H1 (cell line): ENCODE measurements at regions not wholly inside any gene's neighbourhood (a gene's known extent, or its start where the extent isn't known, plus 50 kb on each side); places are given as distances from the start of the nearest gene placed in this dataset.

ENCODE experiments used
- CTCF ChIA-PET: fragments of 300-600 bp; sonication (Branson Sonifier 250); formaldehyde crosslinking; loops from one replicate; lab custom pipeline; 2021; ENCODE audit not compliant: partially characterized antibody; lab: Charles Lee
- POLR2A ChIA-PET: fragments of 300-600 bp; sonication (Branson Sonifier 250); formaldehyde crosslinking; loops from one replicate; lab custom pipeline; 2021; ENCODE audit warnings: inconsistent platforms; ENCODE audit not compliant: partially characterized antibody; lab: Charles Lee
- DNase-seq, 2 experiments: peaks; one replicate each; pipeline versions ENCODE4 v3.0.0 to v3.0.0-alpha.2; 2010 to 2022; ENCODE audit warnings: low spot score in 2 of 2, low read depth in 1 of 2, mixed read lengths in 1 of 2
- FAIRE-seq: peaks from 2 replicates; lab custom pipeline; 2011; peaks lifted over from hg19 to GRCh38; lab: Jason Lieb, UNC
- H2AFZ ChIP-seq: 2 replicates; pipeline ENCODE4 v1.8.1; 2012; ENCODE audit warnings: low read length, inconsistent platforms
- H2AK5ac ChIP-seq: 2 replicates; pipeline ENCODE4 v1.6.1; 2013; ENCODE audit warnings: low read depth, low read length
- H2BK120ac ChIP-seq: replicated peaks from 2 replicates; pipeline ENCODE3; 2013; ENCODE audit warnings: low read depth, low read length, inconsistent platforms
- H2BK12ac ChIP-seq: 2 replicates; pipeline ENCODE4 v1.6.1; 2013; ENCODE audit warnings: low read depth, low read length
- H2BK15ac ChIP-seq: 2 replicates; pipeline ENCODE4 v1.6.1; 2013; ENCODE audit warnings: low read length
- H2BK20ac ChIP-seq: 2 replicates; pipeline ENCODE4 v1.6.1; 2013; ENCODE audit warnings: low read length
- H2BK5ac ChIP-seq: 2 replicates; pipeline ENCODE4 v1.6.1; 2013; ENCODE audit warnings: low read depth, low read length
- H3K14ac ChIP-seq: 2 replicates; pipeline ENCODE4 v1.6.1; 2013; ENCODE audit warnings: inconsistent platforms; ENCODE audit not compliant: insufficient read length
- H3K18ac ChIP-seq: 2 replicates; pipeline ENCODE4 v1.6.1; 2013; ENCODE audit warnings: low read length; ENCODE audit errors: extremely low read depth
- H3K23ac ChIP-seq: 2 replicates; pipeline ENCODE4 v1.6.1; 2013; ENCODE audit warnings: inconsistent platforms; ENCODE audit not compliant: insufficient read length
- H3K23me2 ChIP-seq: 2 replicates; pipeline ENCODE4 v1.6.1; 2013; ENCODE audit warnings: low read depth, low read length
- H3K27ac ChIP-seq: 2 replicates; pipeline ENCODE4 v1.6.1; 2011; ENCODE audit warnings: low read depth, low read length, inconsistent platforms
- H3K27me3 ChIP-seq, 4 experiments: replicated peaks in 1 of 4; 1 replicate in 1 of 4; 2 replicates in 3 of 4; pipeline versions ENCODE4 v1.6.1 to v1.8.1; 2011 to 2013; ENCODE audit warnings: low read length in 3 of 4, mild to moderate bottlenecking in 3 of 4, inconsistent platforms in 2 of 4, mixed read lengths in 2 of 4, moderate library complexity in 1 of 4; ENCODE audit not compliant: control insufficient read depth in 3 of 4, insufficient read depth in 3 of 4; ENCODE audit errors: extremely low read depth in 1 of 4
- H3K36me3 ChIP-seq, 4 experiments: 2 replicates each; pipeline versions ENCODE4 v1.6.1 to v1.8.1; 2011 to 2013; ENCODE audit warnings: mild to moderate bottlenecking in 4 of 4, low read length in 3 of 4, moderate library complexity in 2 of 4, control low read depth in 1 of 4, inconsistent platforms in 1 of 4; ENCODE audit not compliant: insufficient read depth in 4 of 4, control insufficient read depth in 2 of 4
- H3K4ac ChIP-seq: replicated peaks from 2 replicates; pipeline ENCODE3; 2013; ENCODE audit warnings: low read length, low read depth, mixed read lengths, inconsistent platforms; ENCODE audit not compliant: insufficient read length
- H3K4me1 ChIP-seq, 4 experiments: replicated peaks in 1 of 4; 1 replicate in 1 of 4; 2 replicates in 3 of 4; pipeline versions ENCODE4 v1.6.1 to v1.8.1; 2011 to 2013; ENCODE audit warnings: low read length in 3 of 4, inconsistent platforms in 2 of 4, mixed read lengths in 1 of 4; ENCODE audit not compliant: insufficient read depth in 4 of 4, control insufficient read depth in 3 of 4
- H3K4me2 ChIP-seq, 2 experiments: 2 replicates each; pipeline versions ENCODE4 v1.6.1 to v1.8.1; 2011 to 2013; ENCODE audit warnings: low read depth in 2 of 2, low read length in 2 of 2, control low read depth in 1 of 2, inconsistent platforms in 1 of 2, mild to moderate bottlenecking in 1 of 2; ENCODE audit not compliant: insufficient read depth in 1 of 2
- H3K4me3 ChIP-seq, 4 experiments: fragments of 200-600, 300-600 bp in 1 of 4; sonication (generic), shearing (Covaris generic), sonication (Bioruptor Twin) in 1 of 4; 2 replicates each; pipeline versions ENCODE4 v1.5.1 to v1.8.1; 2011 to 2016; ENCODE audit warnings: low read length in 4 of 4, low read depth in 3 of 4, control low read depth in 2 of 4, inconsistent platforms in 2 of 4, mild to moderate bottlenecking in 2 of 4, mixed read lengths in 1 of 4, moderate library complexity in 1 of 4; ENCODE audit not compliant: insufficient read depth in 2 of 4; ENCODE audit errors: extremely low read depth in 1 of 4
- H3K56ac ChIP-seq: replicated peaks from 2 replicates; pipeline ENCODE3; 2013; ENCODE audit warnings: low read depth, mild to moderate bottlenecking, mixed read lengths, low read length, inconsistent platforms; ENCODE audit not compliant: insufficient read length
- H3K79me1 ChIP-seq: 2 replicates; pipeline ENCODE4 v1.6.1; 2013; ENCODE audit warnings: low read depth, low read length, control low read depth
- H3K79me2 ChIP-seq, 2 experiments: 2 replicates each; pipeline versions ENCODE4 v1.6.1 to v1.8.1; 2012 to 2013; ENCODE audit warnings: low read length in 2 of 2, mild to moderate bottlenecking in 2 of 2, inconsistent platforms in 1 of 2; ENCODE audit not compliant: insufficient read depth in 2 of 2, control insufficient read depth in 1 of 2
- H3K9ac ChIP-seq, 4 experiments: replicated peaks in 1 of 4; 1 replicate in 1 of 4; 2 replicates in 3 of 4; pipeline versions ENCODE4 v1.6.1 to v1.8.1; 2011 to 2013; ENCODE audit warnings: low read depth in 3 of 4, low read length in 3 of 4, control low read depth in 2 of 4, mild to moderate bottlenecking in 2 of 4, moderate library complexity in 2 of 4, inconsistent platforms in 1 of 4; ENCODE audit errors: extremely low read depth in 1 of 4
- H3K9me3 ChIP-seq, 2 experiments: 2 replicates each; pipeline versions ENCODE4 v1.6.1 to v1.8.1; 2012 to 2013; ENCODE audit warnings: mild to moderate bottlenecking in 2 of 2, moderate library complexity in 2 of 2, control low read depth in 1 of 2, inconsistent platforms in 1 of 2, low read depth in 1 of 2, low read length in 1 of 2, mixed read lengths in 1 of 2; ENCODE audit not compliant: insufficient read depth in 2 of 2
- H4K20me1 ChIP-seq, 2 experiments: replicated peaks in 1 of 2; 2 replicates each; pipeline versions ENCODE3 to v1.8.1; 2011 to 2013; ENCODE audit warnings: inconsistent platforms in 2 of 2, low read length in 2 of 2, mild to moderate bottlenecking in 1 of 2; ENCODE audit not compliant: insufficient read depth in 2 of 2, control insufficient read depth in 1 of 2
- H4K5ac ChIP-seq: 2 replicates; pipeline ENCODE4 v1.6.1; 2013; ENCODE audit warnings: low read length, low read depth, mixed read lengths, inconsistent platforms; ENCODE audit not compliant: insufficient read length
- H4K8ac ChIP-seq: 2 replicates; pipeline ENCODE4 v1.8.0; 2013; ENCODE audit warnings: mild to moderate bottlenecking, moderate library complexity, low read length, inconsistent platforms; ENCODE audit not compliant: insufficient read depth; ENCODE audit errors: extremely low read depth
- H4K91ac ChIP-seq: replicated peaks from 2 replicates; pipeline ENCODE3; 2013; ENCODE audit warnings: low read length, mixed read lengths, inconsistent platforms; ENCODE audit not compliant: insufficient read length
- FOSL1 ChIP-seq: IDR thresholded peaks from 2 replicates; pipeline ENCODE4 v1.6.1; 2011; ENCODE audit warnings: mild to moderate bottlenecking, low read depth, low read length, moderate library complexity; ENCODE audit not compliant: insufficient read depth
- GTF2F1 ChIP-seq: IDR thresholded peaks from 2 replicates; pipeline ENCODE4 v1.6.1; 2012; ENCODE audit warnings: low read depth, low read length, improper control_type of control experiment, borderline replicate concordance
- HDAC6 ChIP-seq: IDR thresholded peaks from one replicate; pipeline ENCODE4 v1.7.1; 2012; ENCODE audit warnings: low read depth, mild to moderate bottlenecking, inconsistent platforms, low read length, moderate library complexity
- NRF1 ChIP-seq: IDR thresholded peaks from 2 replicates; pipeline ENCODE4 v1.6.1; 2011; ENCODE audit warnings: mild to moderate bottlenecking, low read depth, low read length, improper control_type of control experiment
- POLR2A ChIP-seq, 2 experiments: IDR thresholded peaks; 1 replicate in 1 of 2; 2 replicates in 1 of 2; pipeline ENCODE4 v1.6.1; 2011; ENCODE audit warnings: low read depth in 2 of 2, low read length in 2 of 2, mild to moderate bottlenecking in 2 of 2; ENCODE audit errors: control extremely low read depth in 1 of 2
- TAF7 ChIP-seq: optimal IDR thresholded peaks from 2 replicates; pipeline ENCODE3; 2011; ENCODE audit warnings: low read depth, mild to moderate bottlenecking, inconsistent platforms, low read length, moderate library complexity, borderline replicate concordance
- WGBS, 2 experiments: shearing (Covaris generic) in 1 of 2; methylation state at CpG; one replicate each; pipeline versions ENCODE4 v1.1.6 to v1.1.7; 2013 to 2015; ENCODE audit warnings: low lambda C conversion rate in 2 of 2, mixed read lengths in 2 of 2, inconsistent platforms in 1 of 2, low coverage in 1 of 2, missing lambda C conversion rate in 1 of 2; ENCODE audit not compliant: insufficient replicate concordance in 2 of 2, insufficient coverage in 1 of 2, insufficient read length in 1 of 2; ENCODE audit errors: extremely low coverage in 1 of 2, missing lambda C conversion rate in 1 of 2; 5-methylcytosine and 5-hydroxymethylcytosine counted together
- TF ChIP-seq, protein P1 (sequence below): IDR thresholded peaks from 2 replicates; pipeline ENCODE4 v1.6.1; 2012; ENCODE audit warnings: inconsistent platforms
- TF ChIP-seq, protein P2 (sequence below): IDR thresholded peaks from 2 replicates; pipeline ENCODE4 v1.6.1; 2011; ENCODE audit warnings: low read length, improper control_type of control experiment

DNA sequence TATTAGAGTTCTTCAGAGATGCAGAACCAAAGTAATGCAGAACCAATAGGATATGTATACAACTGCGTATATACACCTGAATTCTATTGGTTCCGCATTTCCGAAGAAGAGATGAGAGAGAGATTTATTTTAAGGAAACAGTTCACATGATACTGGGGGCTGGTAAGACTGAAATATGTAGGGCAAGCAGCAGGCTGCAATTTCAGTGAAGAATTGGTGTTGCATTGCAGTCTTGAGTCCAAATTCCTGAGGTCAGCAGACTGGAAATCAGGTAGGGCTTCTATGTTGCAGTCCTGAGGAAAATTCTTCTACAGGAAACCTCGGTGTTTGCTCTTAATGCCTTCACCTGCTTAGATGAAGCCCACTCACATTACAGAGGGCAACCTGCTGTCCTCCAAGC lies 128.2 kb upstream of the MED13 start:
- Histone ChIP-seq H3K9me3 (no peaks in the 10 kb centered on the region), H3K27me3 (no peaks in the 10 kb centered on the region), H4K5ac (no peak overlapping the region), H4K91ac (no peak overlapping the region), H3K79me2 (no peaks in the 10 kb centered on the region), H3K18ac (no peak overlapping the region; the same call in 1 of the 2 replicates), H3K14ac (no peak overlapping the region), H3K9ac (no peak overlapping the region), H3K4ac (no peak overlapping the region), H3K23ac (no peak overlapping the region), H2BK5ac (no peak overlapping the region), H3K23me2 (no peaks in the 10 kb centered on the region), H3K79me1 (no peaks in the 10 kb centered on the region), H3K27ac (no peak overlapping the region), H3K36me3 (no peaks in the 10 kb centered on the region), H3K4me2 (no peak overlapping the region), H4K20me1 (no peaks in the 10 kb centered on the region), H3K4me1 (no peaks in the 10 kb centered on the region), H4K8ac (no peak overlapping the region), H2AFZ (0 out of 2 replicates have a peak overlapping the region, but pooled peaks have one; percentile 16), H2AK5ac (no peak overlapping the region), H2BK20ac (no peak overlapping the region), H2BK15ac (no peak overlapping the region), H3K56ac (no peak overlapping the region), H2BK120ac (no peak overlapping the region), H2BK12ac (no peak overlapping the region), H3K4me3 (no peak overlapping the region)
- TF ChIP-seq, protein P1, sequence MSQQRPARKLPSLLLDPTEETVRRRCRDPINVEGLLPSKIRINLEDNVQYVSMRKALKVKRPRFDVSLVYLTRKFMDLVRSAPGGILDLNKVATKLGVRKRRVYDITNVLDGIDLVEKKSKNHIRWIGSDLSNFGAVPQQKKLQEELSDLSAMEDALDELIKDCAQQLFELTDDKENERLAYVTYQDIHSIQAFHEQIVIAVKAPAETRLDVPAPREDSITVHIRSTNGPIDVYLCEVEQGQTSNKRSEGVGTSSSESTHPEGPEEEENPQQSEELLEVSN = no peak
- TF ChIP-seq, protein P2, sequence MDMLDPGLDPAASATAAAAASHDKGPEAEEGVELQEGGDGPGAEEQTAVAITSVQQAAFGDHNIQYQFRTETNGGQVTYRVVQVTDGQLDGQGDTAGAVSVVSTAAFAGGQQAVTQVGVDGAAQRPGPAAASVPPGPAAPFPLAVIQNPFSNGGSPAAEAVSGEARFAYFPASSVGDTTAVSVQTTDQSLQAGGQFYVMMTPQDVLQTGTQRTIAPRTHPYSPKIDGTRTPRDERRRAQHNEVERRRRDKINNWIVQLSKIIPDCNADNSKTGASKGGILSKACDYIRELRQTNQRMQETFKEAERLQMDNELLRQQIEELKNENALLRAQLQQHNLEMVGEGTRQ = no peak
- TF ChIP-seq TAF7 (no peak), NRF1 (no peak), POLR2A (IDR thresholded peaks at IDR 0.05; ENCODE audit: control extremely low read depth in 1 of 2, low read depth in 2 of 2, low read length in 2 of 2) (no peak), FOSL1 (no peak), GTF2F1 (no peak), HDAC6 (no peak)
- 88% methylated on average over 4 of the region's 4 CpGs; no CpG with 5 or more reads in 1 of the 2 experiments for WGBS, 2 experiments
- no peak for DNase-seq
- CTCF ChIA-PET = no interaction called here
- POLR2A ChIA-PET = no interaction called here
- no peak for FAIRE-seq
